CD4-positive, alpha-beta memory T cell (primary cell): ENCODE measurements at regions not wholly inside any gene's neighbourhood (a gene's known extent, or its start where the extent isn't known, plus 50 kb on each side); places are given as distances from the start of the nearest gene placed in this dataset.

ENCODE experiments used
- CTCF ChIA-PET: fragments of 350-600 bp; sonication (Branson Sonifier 250); formaldehyde crosslinking; loops from one replicate; lab custom pipeline; 2021; ENCODE audit warnings: inconsistent platforms; ENCODE audit not compliant: partially characterized antibody; lab: Charles Lee
- POLR2A ChIA-PET: fragments of 350-600 bp; sonication (Branson Sonifier 250); formaldehyde crosslinking; loops from one replicate; lab custom pipeline; 2021; ENCODE audit not compliant: partially characterized antibody; lab: Charles Lee
- DNase-seq, 5 donors: peaks; one replicate each; pipeline versions ENCODE4 v3.0.0 to v3.0.0-alpha.2; 2020 to 2022; ENCODE audit warnings: mixed read lengths in 1 of 5
- H3K27ac ChIP-seq: one replicate; pipeline ENCODE4 v1.7.0; 2013; ENCODE audit warnings: low read depth, low read length
- H3K27me3 ChIP-seq: 2 replicates; pipeline ENCODE4 v1.7.0; 2013; ENCODE audit warnings: mild to moderate bottlenecking, low read length, moderate library complexity; ENCODE audit not compliant: insufficient read depth
- H3K36me3 ChIP-seq: 2 replicates; pipeline ENCODE4 v1.7.0; 2013; ENCODE audit warnings: mild to moderate bottlenecking, low read length, moderate library complexity; ENCODE audit not compliant: insufficient read depth
- H3K4me1 ChIP-seq: 2 replicates; pipeline ENCODE4 v1.7.0; 2013; ENCODE audit warnings: mild to moderate bottlenecking, low read length, moderate library complexity; ENCODE audit not compliant: insufficient read depth
- H3K4me3 ChIP-seq, 2 donors: one replicate each; pipeline ENCODE4 v1.7.0; 2013; ENCODE audit warnings: low read length in 2 of 2, mild to moderate bottlenecking in 1 of 2
- H3K9me3 ChIP-seq, 2 donors: one replicate each; pipeline ENCODE4 v1.7.0; 2013; ENCODE audit warnings: low read length in 2 of 2, control low read depth in 1 of 2; ENCODE audit not compliant: control insufficient read depth in 1 of 2
- H3K27ac Mint-ChIP-seq, 7 donors: one replicate each; pipeline ENCODE4 v1.8.0; 2020 to 2021; ENCODE audit warnings: mixed read lengths in 7 of 7, mild to moderate bottlenecking in 6 of 7, inconsistent platforms in 3 of 7, moderate library complexity in 3 of 7
- H3K27me3 Mint-ChIP-seq, 2 donors: one replicate each; pipeline ENCODE4 v1.8.0; 2020 to 2021; ENCODE audit warnings: mixed read lengths in 2 of 2
- H3K36me3 Mint-ChIP-seq, 2 donors: one replicate each; pipeline ENCODE4 v1.8.0; 2020 to 2021; ENCODE audit warnings: mixed read lengths in 2 of 2, inconsistent platforms in 1 of 2, mild to moderate bottlenecking in 1 of 2
- H3K4me1 Mint-ChIP-seq, 4 donors: one replicate each; pipeline ENCODE4 v1.8.0; 2020 to 2021; ENCODE audit warnings: mixed read lengths in 4 of 4, mild to moderate bottlenecking in 1 of 4
- H3K4me3 Mint-ChIP-seq, 8 donors: one replicate each; pipeline ENCODE4 v1.8.0; 2020 to 2021; ENCODE audit warnings: mixed read lengths in 8 of 8, mild to moderate bottlenecking in 7 of 8, moderate library complexity in 6 of 8, inconsistent platforms in 3 of 8
- H3K9me3 Mint-ChIP-seq, 8 donors: one replicate each; pipeline ENCODE4 v1.8.0; 2020 to 2021; ENCODE audit warnings: mixed read lengths in 8 of 8, mild to moderate bottlenecking in 5 of 8, inconsistent platforms in 3 of 8, moderate library complexity in 1 of 8
- intact Hi-C: fragments of 100-400 bp; cut with micrococcal nuclease; formaldehyde crosslinking; loops from one replicate; pipeline ENCODE4 v1.15.1; 2023

- intact Hi-C loops = no loop called here
- H3K27me3 Mint-ChIP-seq = no peaks in the 10 kb centered on the region
- CTCF ChIA-PET = no interaction called here
Observed at GRCh38 chr9:108167136-108167900, 677.7 kb upstream of the KLF4 start.

DNA sequence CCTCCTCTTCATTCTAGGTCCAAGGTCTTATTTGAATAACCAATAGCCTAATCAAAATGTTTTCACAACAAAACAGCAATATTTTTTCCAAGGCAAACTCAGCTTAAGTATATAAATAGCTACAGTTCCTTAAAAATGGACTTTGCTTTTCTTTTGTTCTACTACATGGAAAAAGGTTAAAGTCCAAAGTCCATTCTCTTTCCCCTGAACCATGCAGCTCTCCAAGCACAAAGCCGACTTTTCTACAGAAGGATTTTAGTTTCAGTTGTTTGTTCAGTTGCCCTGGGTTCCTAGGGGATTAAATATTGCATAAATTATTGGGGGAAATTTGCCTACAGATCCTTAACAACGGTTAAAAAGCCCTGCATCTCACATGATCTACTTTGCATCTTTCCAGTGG is 677.0 kb upstream of the KLF4 start:
- H3K27ac Mint-ChIP-seq = no peak overlapping the region
- no peaks in the 10 kb centered on the region for H3K36me3 ChIP-seq
- H3K27me3 ChIP-seq = no peaks in the 10 kb centered on the region
- no peaks in the 10 kb centered on the region for H3K9me3 ChIP-seq
- H3K4me1 ChIP-seq = no peaks in the 10 kb centered on the region
- H3K4me3 Mint-ChIP-seq = no peak overlapping the region
- H3K27me3 Mint-ChIP-seq = no peaks in the 10 kb centered on the region
- H3K4me1 Mint-ChIP-seq = no peaks in the 10 kb centered on the region
- no peak for DNase-seq
- no peaks in the 10 kb centered on the region for H3K36me3 Mint-ChIP-seq
- ChIA-PET CTCF (no interaction called here), POLR2A (no interaction called here)
- H3K27ac ChIP-seq = no peak overlapping the region
- H3K9me3 Mint-ChIP-seq = peaks cover 0 to 8% (median 5%) of the 10 kb centered on the region in 8 donors
- H3K4me3 ChIP-seq = no peak overlapping the region
- intact Hi-C loops = no loop called here

More at GRCh38 chr9:108167136-108167900, 677.7 kb upstream of the KLF4 start:
- Mint-ChIP-seq H3K27ac (no peak overlapping the region), H3K36me3 (no peaks in the 10 kb centered on the region), H3K4me1 (no peaks in the 10 kb centered on the region), H3K9me3 (peaks cover 0 to 11% (median 5%) of the 10 kb centered on the region in 8 donors), H3K4me3 (no peak overlapping the region)
- H3K4me3 ChIP-seq = no peak overlapping the region
- no peaks in the 10 kb centered on the region for H3K4me1 ChIP-seq
- H3K27ac ChIP-seq = no peak overlapping the region
- no peak for DNase-seq
- no peaks in the 10 kb centered on the region for H3K27me3 ChIP-seq
- H3K36me3 ChIP-seq = no peaks in the 10 kb centered on the region
- POLR2A ChIA-PET = no interaction called here
- no peaks in the 10 kb centered on the region for H3K9me3 ChIP-seq

- ChIA-PET CTCF (no interaction called here), POLR2A (no interaction called here)
- no peak overlapping the region for H3K27ac Mint-ChIP-seq
- no peak for DNase-seq
- peaks cover 0 to 11% (median 5%) of the 10 kb centered on the region in 8 donors for H3K9me3 Mint-ChIP-seq
- intact Hi-C loops = no loop called here
- H3K36me3 Mint-ChIP-seq = no peaks in the 10 kb centered on the region
- no peak overlapping the region for H3K4me3 ChIP-seq
- no peak overlapping the region for H3K27ac ChIP-seq
- no peaks in the 10 kb centered on the region for H3K27me3 Mint-ChIP-seq
- H3K27me3 ChIP-seq = no peaks in the 10 kb centered on the region
- H3K36me3 ChIP-seq = no peaks in the 10 kb centered on the region
- no peaks in the 10 kb centered on the region for H3K9me3 ChIP-seq
- H3K4me3 Mint-ChIP-seq = no peak overlapping the region
- no peaks in the 10 kb centered on the region for H3K4me1 ChIP-seq
- no peaks in the 10 kb centered on the region for H3K4me1 Mint-ChIP-seq
Observed at GRCh38 chr9:108163321-108164005, 673.9 kb upstream of the KLF4 start.

DNA sequence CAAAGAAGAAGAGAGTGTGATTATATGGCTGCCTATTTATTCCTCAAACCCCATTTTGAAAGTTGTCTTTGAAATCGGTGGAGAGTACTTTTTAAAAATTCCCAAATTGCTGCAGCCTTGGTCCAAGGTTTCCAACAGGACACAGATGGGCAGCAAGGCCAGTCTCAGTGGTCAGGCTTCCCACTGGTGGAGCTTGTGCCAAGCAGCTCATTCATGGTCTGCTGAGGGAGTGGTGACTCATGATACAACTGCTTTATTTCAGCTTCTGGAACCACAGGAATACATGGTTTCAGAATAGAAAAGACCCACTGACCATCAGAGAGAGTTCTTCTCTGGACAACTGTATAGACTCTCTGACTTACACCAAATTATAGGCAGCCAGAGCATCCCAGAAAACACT is 673.1 kb upstream of the KLF4 start:
- H3K4me3 Mint-ChIP-seq = no peak overlapping the region
- H3K27ac Mint-ChIP-seq = no peak overlapping the region
- peaks cover 0 to 11% (median 5%) of the 10 kb centered on the region in 8 donors for H3K9me3 Mint-ChIP-seq
- Histone ChIP-seq H3K27ac (no peak overlapping the region), H3K27me3 (no peaks in the 10 kb centered on the region), H3K4me3 (no peak overlapping the region), H3K9me3 (no peaks in the 10 kb centered on the region), H3K36me3 (no peaks in the 10 kb centered on the region), H3K4me1 (no peaks in the 10 kb centered on the region)
- H3K27me3 Mint-ChIP-seq = no peaks in the 10 kb centered on the region
- POLR2A ChIA-PET = no interaction called here
- DNase-seq = no peak
- H3K36me3 Mint-ChIP-seq = no peaks in the 10 kb centered on the region
- CTCF ChIA-PET = no interaction called here
- intact Hi-C loops = no loop called here
- no peaks in the 10 kb centered on the region for H3K4me1 Mint-ChIP-seq

DNA sequence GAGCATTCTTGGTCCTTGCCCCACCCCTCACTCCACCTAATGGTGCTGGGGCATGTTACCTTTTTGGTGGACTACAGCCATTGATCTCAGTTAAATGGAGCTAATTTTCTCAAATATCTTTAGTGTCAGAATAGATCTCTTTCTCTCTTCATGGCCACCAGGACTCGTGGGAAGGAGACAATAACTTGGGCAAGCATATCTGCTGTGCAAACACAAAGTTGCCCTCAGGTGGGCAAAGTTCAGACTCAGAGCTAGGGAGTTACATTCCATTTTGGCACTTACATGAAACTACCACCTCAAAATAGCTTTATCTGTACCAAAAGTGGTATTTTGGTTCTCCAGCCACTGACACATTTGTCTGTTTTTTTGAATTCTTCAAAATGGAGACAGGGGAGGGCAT is 671.9 kb upstream of the KLF4 start:
- H3K4me1 ChIP-seq = no peaks in the 10 kb centered on the region
- ChIA-PET CTCF (no interaction called here), POLR2A (no interaction called here)
- H3K27me3 ChIP-seq = no peaks in the 10 kb centered on the region
- DNase-seq = no peak
- peaks cover 0 to 11% (median 5%) of the 10 kb centered on the region in 8 donors for H3K9me3 Mint-ChIP-seq
- no peaks in the 10 kb centered on the region for H3K36me3 Mint-ChIP-seq
- H3K9me3 ChIP-seq = no peaks in the 10 kb centered on the region
- H3K36me3 ChIP-seq = no peaks in the 10 kb centered on the region
- H3K4me3 ChIP-seq = no peak overlapping the region
- no peaks in the 10 kb centered on the region for H3K4me1 Mint-ChIP-seq
- H3K27ac ChIP-seq = no peak overlapping the region
- no peaks in the 10 kb centered on the region for H3K27me3 Mint-ChIP-seq
- no peak overlapping the region for H3K4me3 Mint-ChIP-seq
- intact Hi-C loops = no loop called here
- no peak overlapping the region for H3K27ac Mint-ChIP-seq

DNA sequence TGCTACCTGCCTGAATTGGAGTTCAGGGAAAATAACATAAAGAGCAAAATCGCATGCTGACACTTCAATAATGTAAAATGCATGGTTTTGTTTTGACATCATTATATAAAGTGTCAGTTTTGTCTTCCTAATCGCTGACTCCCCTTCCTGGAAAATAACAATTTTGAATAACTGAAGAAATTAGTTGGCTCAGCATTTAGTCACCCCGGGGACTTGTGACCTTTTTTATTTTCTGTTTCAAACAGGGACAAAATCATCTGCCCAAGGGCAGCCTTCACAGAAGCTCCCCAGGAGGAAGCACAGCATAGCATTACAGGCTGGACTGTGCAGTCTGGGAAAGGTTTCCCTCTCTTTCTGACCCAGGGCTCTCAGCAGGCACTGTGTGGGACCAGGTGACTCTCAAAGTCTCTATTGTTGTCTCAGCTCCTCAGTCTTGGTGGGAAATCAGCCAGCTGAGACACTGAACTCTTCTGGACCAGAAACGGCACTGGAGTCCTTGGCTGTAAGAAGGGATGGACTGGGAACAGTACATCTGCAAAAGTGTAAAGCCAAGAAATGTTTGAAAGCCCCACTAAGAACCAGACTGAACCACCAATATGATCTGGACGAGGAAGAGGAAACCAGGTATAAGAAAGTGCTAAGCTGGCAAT is 671.3 kb upstream of the KLF4 start:
- Histone ChIP-seq H3K4me1 (no peaks in the 10 kb centered on the region), H3K4me3 (no peak overlapping the region), H3K9me3 (no peaks in the 10 kb centered on the region), H3K27me3 (no peaks in the 10 kb centered on the region), H3K36me3 (no peaks in the 10 kb centered on the region), H3K27ac (no peak overlapping the region)
- Mint-ChIP-seq H3K36me3 (no peaks in the 10 kb centered on the region), H3K27me3 (no peaks in the 10 kb centered on the region), H3K4me3 (peak overlapping the region in 1 of 8 donors; percentile 2), H3K9me3 (peaks cover 0 to 11% (median 5%) of the 10 kb centered on the region in 8 donors), H3K27ac (no peak overlapping the region), H3K4me1 (no peaks in the 10 kb centered on the region)
- intact Hi-C loops = no loop called here
- POLR2A ChIA-PET = no interaction called here
- CTCF ChIA-PET = no interaction called here
- DNase-seq = no peak

- H3K4me3 Mint-ChIP-seq = no peak overlapping the region
- H3K27me3 ChIP-seq = no peaks in the 10 kb centered on the region
- no peaks in the 10 kb centered on the region for H3K9me3 ChIP-seq
- no peak for DNase-seq
- intact Hi-C loops = no loop called here
- H3K4me3 ChIP-seq = no peak overlapping the region
- H3K36me3 ChIP-seq = no peaks in the 10 kb centered on the region
- no peaks in the 10 kb centered on the region for H3K36me3 Mint-ChIP-seq
- no peaks in the 10 kb centered on the region for H3K27me3 Mint-ChIP-seq
- H3K9me3 Mint-ChIP-seq = peaks cover 0 to 11% (median 4%) of the 10 kb centered on the region in 8 donors
- ChIA-PET POLR2A (no interaction called here), CTCF (no interaction called here)
- no peaks in the 10 kb centered on the region for H3K4me1 Mint-ChIP-seq
- H3K4me1 ChIP-seq = no peaks in the 10 kb centered on the region
- no peak overlapping the region for H3K27ac ChIP-seq
- H3K27ac Mint-ChIP-seq = no peak overlapping the region
Observed at GRCh38 chr9:108160039-108160438, 670.5 kb upstream of the KLF4 start.
